ENCODE measurements at regions not wholly inside any gene's neighbourhood (a gene's known extent, or its start where the extent isn't known, plus 50 kb on each side); places are given as distances from the start of the nearest gene placed in this dataset.

- TF ChIP-seq CTCF (IDR thresholded peaks at IDR 0.05; ENCODE audit: extremely low read depth in 1 of 2, insufficient read depth in 1 of 2, low read depth in 1 of 2, low read length in 2 of 2) (no peak), EZH2 (IDR thresholded peaks at IDR 0.05; ENCODE audit: borderline replicate concordance, low read depth, low read length, severe bottlenecking) (no peak), POLR2AphosphoS5 (IDR thresholded peaks at IDR 0.05; ENCODE audit: insufficient read depth, low read depth, low read length) (no peak), POLR2A (IDR thresholded peaks at IDR 0.05; ENCODE audit: low read depth, low read length) (no peak), MYC (IDR thresholded peaks at IDR 0.05; ENCODE audit: low read depth, low read length) (no peak), FOS (IDR thresholded peaks at IDR 0.05; ENCODE audit: borderline replicate concordance, insufficient read depth, low read length) (no peak)
Measured at GRCh38 chr11:29484548-29484947, 532.3 kb downstream of the KCNA4 start.
